H1 (cell line): ENCODE measurements at regions not wholly inside any gene's neighbourhood (a gene's known extent, or its start where the extent isn't known, plus 50 kb on each side); places are given as distances from the start of the nearest gene placed in this dataset.

ENCODE experiments used
- CTCF ChIA-PET: fragments of 300-600 bp; sonication (Branson Sonifier 250); formaldehyde crosslinking; loops from one replicate; lab custom pipeline; 2021; ENCODE audit not compliant: partially characterized antibody; lab: Charles Lee
- POLR2A ChIA-PET: fragments of 300-600 bp; sonication (Branson Sonifier 250); formaldehyde crosslinking; loops from one replicate; lab custom pipeline; 2021; ENCODE audit warnings: inconsistent platforms; ENCODE audit not compliant: partially characterized antibody; lab: Charles Lee
- DNase-seq, 2 experiments: peaks; one replicate each; pipeline versions ENCODE4 v3.0.0 to v3.0.0-alpha.2; 2010 to 2022; ENCODE audit warnings: low spot score in 2 of 2, low read depth in 1 of 2, mixed read lengths in 1 of 2
- FAIRE-seq: peaks from 2 replicates; lab custom pipeline; 2011; peaks lifted over from hg19 to GRCh38; lab: Jason Lieb, UNC
- H2AFZ ChIP-seq: 2 replicates; pipeline ENCODE4 v1.8.1; 2012; ENCODE audit warnings: low read length, inconsistent platforms
- H2AK5ac ChIP-seq: 2 replicates; pipeline ENCODE4 v1.6.1; 2013; ENCODE audit warnings: low read depth, low read length
- H2BK120ac ChIP-seq: replicated peaks from 2 replicates; pipeline ENCODE3; 2013; ENCODE audit warnings: low read depth, low read length, inconsistent platforms
- H2BK12ac ChIP-seq: 2 replicates; pipeline ENCODE4 v1.6.1; 2013; ENCODE audit warnings: low read depth, low read length
- H2BK15ac ChIP-seq: 2 replicates; pipeline ENCODE4 v1.6.1; 2013; ENCODE audit warnings: low read length
- H2BK20ac ChIP-seq: 2 replicates; pipeline ENCODE4 v1.6.1; 2013; ENCODE audit warnings: low read length
- H2BK5ac ChIP-seq: 2 replicates; pipeline ENCODE4 v1.6.1; 2013; ENCODE audit warnings: low read depth, low read length
- H3K14ac ChIP-seq: 2 replicates; pipeline ENCODE4 v1.6.1; 2013; ENCODE audit warnings: inconsistent platforms; ENCODE audit not compliant: insufficient read length
- H3K18ac ChIP-seq: 2 replicates; pipeline ENCODE4 v1.6.1; 2013; ENCODE audit warnings: low read length; ENCODE audit errors: extremely low read depth
- H3K23ac ChIP-seq: 2 replicates; pipeline ENCODE4 v1.6.1; 2013; ENCODE audit warnings: inconsistent platforms; ENCODE audit not compliant: insufficient read length
- H3K23me2 ChIP-seq: 2 replicates; pipeline ENCODE4 v1.6.1; 2013; ENCODE audit warnings: low read depth, low read length
- H3K27ac ChIP-seq: 2 replicates; pipeline ENCODE4 v1.6.1; 2011; ENCODE audit warnings: low read depth, low read length, inconsistent platforms
- H3K27me3 ChIP-seq, 4 experiments: replicated peaks in 1 of 4; 1 replicate in 1 of 4; 2 replicates in 3 of 4; pipeline versions ENCODE4 v1.6.1 to v1.8.1; 2011 to 2013; ENCODE audit warnings: low read length in 3 of 4, mild to moderate bottlenecking in 3 of 4, inconsistent platforms in 2 of 4, mixed read lengths in 2 of 4, moderate library complexity in 1 of 4; ENCODE audit not compliant: control insufficient read depth in 3 of 4, insufficient read depth in 3 of 4; ENCODE audit errors: extremely low read depth in 1 of 4
- H3K36me3 ChIP-seq, 4 experiments: 2 replicates each; pipeline versions ENCODE4 v1.6.1 to v1.8.1; 2011 to 2013; ENCODE audit warnings: mild to moderate bottlenecking in 4 of 4, low read length in 3 of 4, moderate library complexity in 2 of 4, control low read depth in 1 of 4, inconsistent platforms in 1 of 4; ENCODE audit not compliant: insufficient read depth in 4 of 4, control insufficient read depth in 2 of 4
- H3K4ac ChIP-seq: replicated peaks from 2 replicates; pipeline ENCODE3; 2013; ENCODE audit warnings: low read length, low read depth, mixed read lengths, inconsistent platforms; ENCODE audit not compliant: insufficient read length
- H3K4me1 ChIP-seq, 4 experiments: replicated peaks in 1 of 4; 1 replicate in 1 of 4; 2 replicates in 3 of 4; pipeline versions ENCODE4 v1.6.1 to v1.8.1; 2011 to 2013; ENCODE audit warnings: low read length in 3 of 4, inconsistent platforms in 2 of 4, mixed read lengths in 1 of 4; ENCODE audit not compliant: insufficient read depth in 4 of 4, control insufficient read depth in 3 of 4
- H3K4me2 ChIP-seq, 2 experiments: 2 replicates each; pipeline versions ENCODE4 v1.6.1 to v1.8.1; 2011 to 2013; ENCODE audit warnings: low read depth in 2 of 2, low read length in 2 of 2, control low read depth in 1 of 2, inconsistent platforms in 1 of 2, mild to moderate bottlenecking in 1 of 2; ENCODE audit not compliant: insufficient read depth in 1 of 2
- H3K4me3 ChIP-seq, 4 experiments: fragments of 200-600, 300-600 bp in 1 of 4; sonication (generic), shearing (Covaris generic), sonication (Bioruptor Twin) in 1 of 4; 2 replicates each; pipeline versions ENCODE4 v1.5.1 to v1.8.1; 2011 to 2016; ENCODE audit warnings: low read length in 4 of 4, low read depth in 3 of 4, control low read depth in 2 of 4, inconsistent platforms in 2 of 4, mild to moderate bottlenecking in 2 of 4, mixed read lengths in 1 of 4, moderate library complexity in 1 of 4; ENCODE audit not compliant: insufficient read depth in 2 of 4; ENCODE audit errors: extremely low read depth in 1 of 4
- H3K56ac ChIP-seq: replicated peaks from 2 replicates; pipeline ENCODE3; 2013; ENCODE audit warnings: low read depth, mild to moderate bottlenecking, mixed read lengths, low read length, inconsistent platforms; ENCODE audit not compliant: insufficient read length
- H3K79me1 ChIP-seq: 2 replicates; pipeline ENCODE4 v1.6.1; 2013; ENCODE audit warnings: low read depth, low read length, control low read depth
- H3K79me2 ChIP-seq, 2 experiments: 2 replicates each; pipeline versions ENCODE4 v1.6.1 to v1.8.1; 2012 to 2013; ENCODE audit warnings: low read length in 2 of 2, mild to moderate bottlenecking in 2 of 2, inconsistent platforms in 1 of 2; ENCODE audit not compliant: insufficient read depth in 2 of 2, control insufficient read depth in 1 of 2
- H3K9ac ChIP-seq, 4 experiments: replicated peaks in 1 of 4; 1 replicate in 1 of 4; 2 replicates in 3 of 4; pipeline versions ENCODE4 v1.6.1 to v1.8.1; 2011 to 2013; ENCODE audit warnings: low read depth in 3 of 4, low read length in 3 of 4, control low read depth in 2 of 4, mild to moderate bottlenecking in 2 of 4, moderate library complexity in 2 of 4, inconsistent platforms in 1 of 4; ENCODE audit errors: extremely low read depth in 1 of 4
- H3K9me3 ChIP-seq, 2 experiments: 2 replicates each; pipeline versions ENCODE4 v1.6.1 to v1.8.1; 2012 to 2013; ENCODE audit warnings: mild to moderate bottlenecking in 2 of 2, moderate library complexity in 2 of 2, control low read depth in 1 of 2, inconsistent platforms in 1 of 2, low read depth in 1 of 2, low read length in 1 of 2, mixed read lengths in 1 of 2; ENCODE audit not compliant: insufficient read depth in 2 of 2
- H4K20me1 ChIP-seq, 2 experiments: replicated peaks in 1 of 2; 2 replicates each; pipeline versions ENCODE3 to v1.8.1; 2011 to 2013; ENCODE audit warnings: inconsistent platforms in 2 of 2, low read length in 2 of 2, mild to moderate bottlenecking in 1 of 2; ENCODE audit not compliant: insufficient read depth in 2 of 2, control insufficient read depth in 1 of 2
- H4K5ac ChIP-seq: 2 replicates; pipeline ENCODE4 v1.6.1; 2013; ENCODE audit warnings: low read length, low read depth, mixed read lengths, inconsistent platforms; ENCODE audit not compliant: insufficient read length
- H4K8ac ChIP-seq: 2 replicates; pipeline ENCODE4 v1.8.0; 2013; ENCODE audit warnings: mild to moderate bottlenecking, moderate library complexity, low read length, inconsistent platforms; ENCODE audit not compliant: insufficient read depth; ENCODE audit errors: extremely low read depth
- H4K91ac ChIP-seq: replicated peaks from 2 replicates; pipeline ENCODE3; 2013; ENCODE audit warnings: low read length, mixed read lengths, inconsistent platforms; ENCODE audit not compliant: insufficient read length
- ATF2 ChIP-seq: IDR thresholded peaks from 2 replicates; pipeline ENCODE4 v1.6.1; 2012; ENCODE audit warnings: low read length, inconsistent platforms
- WGBS, 2 experiments: shearing (Covaris generic) in 1 of 2; methylation state at CpG; one replicate each; pipeline versions ENCODE4 v1.1.6 to v1.1.7; 2013 to 2015; ENCODE audit warnings: low lambda C conversion rate in 2 of 2, mixed read lengths in 2 of 2, inconsistent platforms in 1 of 2, low coverage in 1 of 2, missing lambda C conversion rate in 1 of 2; ENCODE audit not compliant: insufficient replicate concordance in 2 of 2, insufficient coverage in 1 of 2, insufficient read length in 1 of 2; ENCODE audit errors: extremely low coverage in 1 of 2, missing lambda C conversion rate in 1 of 2; 5-methylcytosine and 5-hydroxymethylcytosine counted together

- Histone ChIP-seq H3K79me1 (no peaks in the 10 kb centered on the region), H3K23me2 (no peaks in the 10 kb centered on the region), H4K5ac (no peak overlapping the region), H2AFZ (no peak overlapping the region), H3K4me3 (no peak overlapping the region), H4K91ac (no peak overlapping the region), H3K9me3 (no peaks in the 10 kb centered on the region), H2BK20ac (no peak overlapping the region), H2BK5ac (no peak overlapping the region), H3K27ac (no peak overlapping the region), H3K27me3 (no peaks in the 10 kb centered on the region), H4K20me1 (no peaks in the 10 kb centered on the region), H3K23ac (no peak overlapping the region), H2BK12ac (no peak overlapping the region), H3K36me3 (no peaks in the 10 kb centered on the region), H3K56ac (no peak overlapping the region), H3K14ac (no peak overlapping the region), H3K4me2 (no peak overlapping the region), H3K18ac (no peak overlapping the region), H3K4ac (no peak overlapping the region), H2BK15ac (no peak overlapping the region), H3K9ac (no peak overlapping the region), H3K4me1 (no peaks in the 10 kb centered on the region), H3K79me2 (no peaks in the 10 kb centered on the region), H4K8ac (no peak overlapping the region), H2BK120ac (no peak overlapping the region), H2AK5ac (no peak overlapping the region)
- FAIRE-seq (no peak), DNase-seq (no peak)
- no peak for TF ChIP-seq ATF2
- ChIA-PET CTCF (no interaction called here), POLR2A (no interaction called here)
- WGBS, 2 experiments: 86% methylated on average over 1 of the region's 1 CpG; no CpG with 5 or more reads in 1 of the 2 experiments
Measured at GRCh38 chr7:109890622-109891021, 1200.3 kb upstream of the LRRN3 start.
